ENCODE measurements at regions not wholly inside any gene's neighbourhood (a gene's known extent, or its start where the extent isn't known, plus 50 kb on each side); places are given as distances from the start of the nearest gene placed in this dataset.

- Histone ChIP-seq H3K9me2 (replicated peaks; ENCODE audit: insufficient read depth, low read length) (no peaks in the 10 kb centered on the region), H3K27ac (ENCODE audit: low read length) (no peak overlapping the region), H3K9ac (ENCODE audit: low read length) (no peak overlapping the region), H3K9me3 (replicated peaks; ENCODE audit: insufficient read depth, low read length) (no peaks in the 10 kb centered on the region), H3K36me3 (replicated peaks; ENCODE audit: insufficient read depth, low read length) (no peaks in the 10 kb centered on the region), H3F3A (ENCODE audit: insufficient read depth, low read length) (no peaks in the 10 kb centered on the region), H4K20me1 (ENCODE audit: insufficient read depth, low read length) (no peaks in the 10 kb centered on the region), H3K4me1 (ENCODE audit: low read length) (no peaks in the 10 kb centered on the region), H3K4me2 (ENCODE audit: low read depth, low read length) (no peak overlapping the region), H2AFZ (ENCODE audit: low read length) (no peak overlapping the region), H3K27me3 (replicated peaks; ENCODE audit: insufficient read depth, low read length) (no peaks in the 10 kb centered on the region), H3K4me3 (ENCODE audit: low read length) (no peak overlapping the region), H3K79me2 (ENCODE audit: low read length) (no peaks in the 10 kb centered on the region)
- no peak for TF ChIP-seq EZH2 (optimal IDR thresholded peaks at IDR 0.05; ENCODE audit: low read depth, low read length)
- no peak for TF ChIP-seq CTCF (IDR thresholded peaks at IDR 0.05; ENCODE audit: low read length)
- DNase-seq, result no peak
These were observed 223.5 kb downstream of the POSTN start for GRCh38 chr13:37375071-37375470.

- no peaks in the 10 kb centered on the region for H3K79me2 ChIP-seq (ENCODE audit: low read length)
- no peaks in the 10 kb centered on the region for H3F3A ChIP-seq (ENCODE audit: insufficient read depth, low read length)
- H3K4me1 ChIP-seq (ENCODE audit: low read length), result no peaks in the 10 kb centered on the region
- no peak overlapping the region for H3K9ac ChIP-seq (ENCODE audit: low read length)
- no peak for DNase-seq
- no peaks in the 10 kb centered on the region for H4K20me1 ChIP-seq (ENCODE audit: insufficient read depth, low read length)
- H2AFZ ChIP-seq (ENCODE audit: low read length), result no peak overlapping the region
- H3K9me3 ChIP-seq (replicated peaks; ENCODE audit: insufficient read depth, low read length), result no peaks in the 10 kb centered on the region
- H3K4me2 ChIP-seq (ENCODE audit: low read depth, low read length), result no peak overlapping the region
- no peak overlapping the region for H3K27ac ChIP-seq (ENCODE audit: low read length)
- no peaks in the 10 kb centered on the region for H3K36me3 ChIP-seq (replicated peaks; ENCODE audit: insufficient read depth, low read length)
- no peaks in the 10 kb centered on the region for H3K9me2 ChIP-seq (replicated peaks; ENCODE audit: insufficient read depth, low read length)
- no peaks in the 10 kb centered on the region for H3K27me3 ChIP-seq (replicated peaks; ENCODE audit: insufficient read depth, low read length)
- no peak for TF ChIP-seq CTCF (IDR thresholded peaks at IDR 0.05; ENCODE audit: low read length)
- no peak for TF ChIP-seq EZH2 (optimal IDR thresholded peaks at IDR 0.05; ENCODE audit: low read depth, low read length)
- no peak for TF ChIP-seq EZH2phosphoT487 (IDR thresholded peaks at IDR 0.05; ENCODE audit: low read length)
- no peak overlapping the region for H3K4me3 ChIP-seq (ENCODE audit: low read length)
These were observed 229.0 kb downstream of the POSTN start for GRCh38 chr13:37369616-37370015.

GRCh38 chr13:37368501-37368900, 230.1 kb downstream of the POSTN start:
- Histone ChIP-seq H3K9me3 (replicated peaks; ENCODE audit: insufficient read depth, low read length) (no peaks in the 10 kb centered on the region), H3K4me3 (ENCODE audit: low read length) (no peak overlapping the region), H3K27ac (ENCODE audit: low read length) (no peak overlapping the region), H3K9ac (ENCODE audit: low read length) (no peak overlapping the region), H3F3A (ENCODE audit: insufficient read depth, low read length) (no peaks in the 10 kb centered on the region), H3K79me2 (ENCODE audit: low read length) (no peaks in the 10 kb centered on the region), H4K20me1 (ENCODE audit: insufficient read depth, low read length) (no peaks in the 10 kb centered on the region), H3K9me2 (replicated peaks; ENCODE audit: insufficient read depth, low read length) (no peaks in the 10 kb centered on the region), H3K36me3 (replicated peaks; ENCODE audit: insufficient read depth, low read length) (no peaks in the 10 kb centered on the region), H3K4me1 (ENCODE audit: low read length) (no peaks in the 10 kb centered on the region), H3K4me2 (ENCODE audit: low read depth, low read length) (no peak overlapping the region), H2AFZ (ENCODE audit: low read length) (no peak overlapping the region), H3K27me3 (replicated peaks; ENCODE audit: insufficient read depth, low read length) (no peaks in the 10 kb centered on the region)
- TF ChIP-seq EZH2phosphoT487 (IDR thresholded peaks at IDR 0.05; ENCODE audit: low read length), result no peak
- TF ChIP-seq CTCF (IDR thresholded peaks at IDR 0.05; ENCODE audit: low read length), result no peak
- TF ChIP-seq EZH2 (optimal IDR thresholded peaks at IDR 0.05; ENCODE audit: low read depth, low read length), result no peak
- DNase-seq, result no peak
